Activated naive CD4-positive, alpha-beta T cell treated with anti-CD3 and anti-CD28 coated beads, Interleukin-2, amount 10 ng/mL, durations not matched to agents 7 days and 5 days (primary cell): ENCODE measurements at regions not wholly inside any gene's neighbourhood (a gene's known extent, or its start where the extent isn't known, plus 50 kb on each side); places are given as distances from the start of the nearest gene placed in this dataset.

Source experiments
- CTCF ChIA-PET: fragments of 350-600 bp; sonication (Branson Sonifier 250); formaldehyde crosslinking; loops from one replicate; lab custom pipeline; 2021; ENCODE audit warnings: antibody characterized with exemption; lab: Charles Lee
- DNase-seq: peaks from one replicate; pipeline ENCODE4 v3.0.0-alpha.2; 2020
- H3K27ac Mint-ChIP-seq: one replicate; pipeline ENCODE4 v1.8.0; 2021; ENCODE audit warnings: mild to moderate bottlenecking, moderate library complexity, mixed read lengths
- H3K27me3 Mint-ChIP-seq: one replicate; pipeline ENCODE4 v1.8.0; 2021; ENCODE audit warnings: mild to moderate bottlenecking, mixed read lengths
- H3K36me3 Mint-ChIP-seq: one replicate; pipeline ENCODE4 v1.8.0; 2021; ENCODE audit warnings: mixed read lengths
- H3K4me1 Mint-ChIP-seq: one replicate; pipeline ENCODE4 v1.8.0; 2021; ENCODE audit warnings: mixed read lengths
- H3K4me3 Mint-ChIP-seq: one replicate; pipeline ENCODE4 v1.8.0; 2021; ENCODE audit warnings: mild to moderate bottlenecking, moderate library complexity, mixed read lengths
- H3K9me3 Mint-ChIP-seq: one replicate; pipeline ENCODE4 v1.8.0; 2021; ENCODE audit warnings: mixed read lengths

- H3K4me3 Mint-ChIP-seq, result no peak overlapping the region
- H3K27me3 Mint-ChIP-seq, result peaks cover 17% of the 10 kb centered on the region
- H3K27ac Mint-ChIP-seq, result no peak overlapping the region
- H3K36me3 Mint-ChIP-seq, result no peaks in the 10 kb centered on the region
- no peaks in the 10 kb centered on the region for H3K9me3 Mint-ChIP-seq
- no peaks in the 10 kb centered on the region for H3K4me1 Mint-ChIP-seq
- DNase-seq, result no peak
- CTCF ChIA-PET, result interaction anchor here (0.8 kb wide), 1 partner anchor 707 kb away, joined by 4 read pairs; no protein-coding TSS in a partner anchor
Measured at GRCh38 chr12:4049298-4050080, 176.3 kb upstream of the PARP11 start.

DNA sequence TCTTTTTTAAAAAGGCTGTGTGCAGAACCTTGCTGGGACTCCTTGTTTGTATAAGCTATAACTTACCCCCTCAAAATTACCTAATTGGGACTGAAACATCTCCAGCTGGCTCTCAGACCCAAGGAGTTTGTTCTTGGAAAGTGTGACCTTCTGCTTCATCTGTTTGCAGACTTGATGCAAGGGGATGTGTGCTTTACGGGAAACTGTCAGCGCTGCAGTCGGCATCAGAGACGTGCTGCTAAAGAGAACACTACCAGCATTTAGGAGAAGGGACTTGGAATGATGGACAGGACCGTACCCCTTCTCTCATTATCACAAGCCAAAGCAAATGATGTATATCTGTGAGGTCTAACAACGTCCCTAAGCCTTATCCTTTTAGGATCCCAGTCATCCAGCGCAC is 174.2 kb upstream of the PARP11 start:
- H3K36me3 Mint-ChIP-seq, result no peaks in the 10 kb centered on the region
- H3K4me3 Mint-ChIP-seq, result no peak overlapping the region
- H3K27me3 Mint-ChIP-seq, result peaks cover 13% of the 10 kb centered on the region
- no peaks in the 10 kb centered on the region for H3K4me1 Mint-ChIP-seq
- no peak overlapping the region for H3K27ac Mint-ChIP-seq
- no peak for DNase-seq
- CTCF ChIA-PET, result no interaction called here
- no peaks in the 10 kb centered on the region for H3K9me3 Mint-ChIP-seq

GRCh38 chr12:4046495-4046840 is 173.3 kb upstream of the PARP11 start:
- Mint-ChIP-seq H3K36me3 (no peaks in the 10 kb centered on the region), H3K27ac (no peak overlapping the region), H3K4me3 (no peak overlapping the region), H3K4me1 (no peaks in the 10 kb centered on the region), H3K9me3 (no peaks in the 10 kb centered on the region), H3K27me3 (peaks cover 12% of the 10 kb centered on the region)
- CTCF ChIA-PET, result no interaction called here
- no peak for DNase-seq

DNA sequence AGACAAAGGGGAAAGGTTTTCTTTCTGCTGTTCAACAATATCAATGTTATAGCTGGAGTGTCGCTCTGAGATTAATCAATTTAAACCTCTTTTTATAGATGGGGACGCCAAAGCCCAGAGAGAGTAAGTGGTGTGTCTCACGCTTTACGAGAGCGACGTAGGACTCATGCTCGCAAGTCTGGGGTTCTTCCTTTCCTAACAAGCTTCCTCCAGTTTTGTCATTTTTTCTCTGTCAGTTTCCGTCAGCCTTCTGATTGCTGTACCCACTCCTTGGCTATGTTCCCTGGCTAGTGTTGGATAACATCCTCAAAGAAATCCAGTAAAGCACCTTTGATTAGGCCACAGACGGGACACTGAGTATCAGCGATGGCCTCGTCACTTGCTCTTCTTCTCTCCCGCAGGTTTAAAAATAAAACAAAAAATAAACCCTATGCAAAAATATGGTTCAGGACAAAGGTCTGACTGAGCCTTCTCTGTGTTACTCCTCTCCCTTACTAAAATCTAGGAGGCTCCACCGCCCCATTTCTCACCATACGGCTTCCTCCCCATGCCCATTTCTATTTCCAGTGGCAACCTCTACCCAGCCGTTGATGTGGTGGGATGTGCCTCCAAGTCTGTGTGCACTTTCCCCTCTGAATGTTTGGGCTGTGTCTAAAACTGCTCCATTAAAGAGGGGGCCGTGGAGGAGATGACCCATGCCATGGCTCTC is 172.7 kb upstream of the PARP11 start:
- Mint-ChIP-seq H3K27ac (no peak overlapping the region), H3K4me1 (no peaks in the 10 kb centered on the region), H3K36me3 (no peaks in the 10 kb centered on the region), H3K9me3 (no peaks in the 10 kb centered on the region), H3K4me3 (no peak overlapping the region), H3K27me3 (peaks cover 17% of the 10 kb centered on the region)
- DNase-seq, result no peak
- CTCF ChIA-PET, result no interaction called here

DNA sequence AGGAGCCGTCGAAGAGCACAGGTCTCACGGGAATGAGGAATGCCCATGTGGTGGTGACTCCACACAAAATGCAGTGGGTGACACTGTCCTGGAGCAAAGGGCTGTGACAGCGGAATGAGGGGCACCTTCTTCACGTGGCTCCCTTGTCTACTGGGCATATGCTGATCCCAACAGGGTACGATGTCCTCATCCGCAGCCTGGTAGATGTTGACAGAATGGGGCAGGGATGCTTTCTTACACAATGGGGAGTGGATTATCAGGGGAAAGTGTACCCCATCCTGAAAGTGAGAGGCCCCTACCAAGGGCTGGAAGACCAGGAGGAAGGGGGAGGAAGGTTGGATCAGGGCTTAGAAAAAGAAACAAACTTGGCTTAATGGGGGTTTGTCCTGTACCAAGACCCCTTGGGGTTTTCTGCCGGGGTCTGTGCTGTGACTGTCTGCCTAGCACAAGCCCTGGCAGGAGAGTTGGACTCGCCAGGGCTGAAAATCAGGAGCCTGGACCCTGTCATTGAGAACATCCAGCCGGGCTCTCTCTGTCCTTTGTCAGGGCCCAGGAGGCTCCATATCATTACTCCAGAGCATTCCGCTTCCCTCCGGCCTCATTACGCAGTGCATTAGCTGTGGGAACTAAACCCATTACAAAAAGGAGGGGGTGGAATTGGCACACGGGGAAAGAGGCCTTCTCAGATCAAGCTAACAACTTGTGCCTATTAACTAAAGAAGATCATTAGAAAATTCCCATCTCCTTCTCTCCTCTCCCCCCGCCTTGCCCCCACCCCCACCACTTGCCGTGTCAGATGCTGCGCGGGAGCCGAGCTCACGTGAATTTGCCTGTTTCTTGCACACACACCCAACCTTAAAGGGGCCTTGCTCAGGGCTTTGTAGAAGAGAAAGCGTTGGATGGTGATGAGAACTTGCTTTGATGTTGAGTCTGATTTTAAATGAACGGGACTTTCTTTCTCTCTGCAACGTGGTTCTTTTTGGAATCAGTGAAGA is 171.8 kb upstream of the PARP11 start:
- no peak overlapping the region for H3K4me3 Mint-ChIP-seq
- H3K36me3 Mint-ChIP-seq, result no peaks in the 10 kb centered on the region
- CTCF ChIA-PET, result interaction anchor here (1.2 kb wide), 1 partner anchor 53 kb away, joined by 4 read pairs; no protein-coding TSS in a partner anchor
- peaks cover 18% of the 10 kb centered on the region for H3K27me3 Mint-ChIP-seq
- H3K4me1 Mint-ChIP-seq, result no peaks in the 10 kb centered on the region
- DNase-seq, result no peak
- no peaks in the 10 kb centered on the region for H3K9me3 Mint-ChIP-seq
- no peak overlapping the region for H3K27ac Mint-ChIP-seq

DNA sequence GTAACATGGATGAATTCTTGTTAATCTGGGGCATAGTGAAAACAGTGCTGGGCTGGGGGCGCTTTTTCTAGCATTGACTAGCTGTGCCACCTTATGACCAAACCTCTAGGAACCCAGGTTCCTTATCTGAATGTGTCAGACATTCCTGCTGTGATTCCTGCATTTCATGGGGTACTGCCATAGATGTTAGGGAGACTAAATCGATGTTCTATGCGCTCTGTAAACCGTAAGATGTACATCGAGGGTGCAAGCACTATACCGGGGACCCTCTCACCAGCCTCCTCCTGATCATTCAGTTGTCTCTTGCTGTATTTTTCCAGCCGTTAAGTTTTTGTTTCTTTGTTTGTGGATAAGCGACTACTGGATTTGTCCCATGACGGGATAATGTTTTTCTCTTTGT is 170.9 kb upstream of the PARP11 start:
- Mint-ChIP-seq H3K4me3 (no peak overlapping the region), H3K36me3 (no peaks in the 10 kb centered on the region), H3K27ac (no peak overlapping the region), H3K9me3 (no peaks in the 10 kb centered on the region), H3K27me3 (peaks cover 18% of the 10 kb centered on the region), H3K4me1 (peaks cover 2% of the 10 kb centered on the region)
- DNase-seq, result no peak
- CTCF ChIA-PET, result interaction anchor here (1.2 kb wide), 1 partner anchor 53 kb away, joined by 4 read pairs; no protein-coding TSS in a partner anchor

GRCh38 chr12:4041187-4041885 is 168.1 kb upstream of the PARP11 start:
- no peak overlapping the region for H3K4me3 Mint-ChIP-seq
- CTCF ChIA-PET, result interaction anchor here (0.8 to 6.8 kb wide), 3 partner anchors 10 to 156 kb away, joined by 3 to 61 read pairs (median 3); no protein-coding TSS in a partner anchor
- H3K4me1 Mint-ChIP-seq, result peaks cover 6% of the 10 kb centered on the region
- peaks cover 14% of the 10 kb centered on the region for H3K27me3 Mint-ChIP-seq
- no peak for DNase-seq
- H3K9me3 Mint-ChIP-seq, result no peaks in the 10 kb centered on the region
- H3K36me3 Mint-ChIP-seq, result no peaks in the 10 kb centered on the region
- no peak overlapping the region for H3K27ac Mint-ChIP-seq

GRCh38 chr12:4039931-4040330 is 166.7 kb upstream of the PARP11 start:
- CTCF ChIA-PET, result interaction anchor here (1.6 to 6.8 kb wide), 3 partner anchors 155 to 311 kb away, joined by 3 to 61 read pairs (median 10); no protein-coding TSS in a partner anchor
- Mint-ChIP-seq H3K36me3 (no peaks in the 10 kb centered on the region), H3K27ac (no peak overlapping the region), H3K9me3 (no peaks in the 10 kb centered on the region), H3K4me1 (peaks cover 6% of the 10 kb centered on the region), H3K27me3 (peaks cover 12% of the 10 kb centered on the region), H3K4me3 (no peak overlapping the region)
- DNase-seq, result no peak

DNA sequence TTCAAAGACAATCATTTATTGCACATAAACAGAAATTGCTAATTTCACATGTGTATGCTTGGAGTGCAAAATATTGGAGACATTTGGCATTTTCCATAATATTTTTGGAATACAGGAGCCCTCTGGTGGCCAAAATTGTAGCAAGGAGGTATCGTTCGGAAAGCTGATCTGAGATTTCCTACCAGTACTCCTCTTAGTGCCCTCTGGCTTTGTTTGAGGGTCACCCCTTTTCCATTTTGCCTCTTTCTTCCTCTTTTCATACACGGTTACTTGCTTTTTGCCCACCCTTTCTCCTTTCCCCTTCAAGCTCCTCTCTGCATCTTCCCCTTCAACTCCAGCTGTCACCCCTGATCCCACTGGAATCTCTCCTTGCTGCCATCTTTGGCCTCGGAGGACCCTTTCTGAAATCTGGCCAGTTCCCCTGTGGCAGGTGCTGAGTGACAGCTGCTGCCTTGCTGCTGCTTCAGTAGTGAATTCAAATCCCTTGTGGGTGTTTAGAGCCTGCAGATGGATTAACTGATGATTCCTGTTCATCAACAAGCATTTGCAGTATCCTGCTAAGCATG is 164.6 kb upstream of the PARP11 start:
- Mint-ChIP-seq H3K27me3 (peaks cover 31% of the 10 kb centered on the region), H3K9me3 (no peaks in the 10 kb centered on the region), H3K36me3 (no peaks in the 10 kb centered on the region), H3K4me3 (no peak overlapping the region), H3K4me1 (peaks cover 6% of the 10 kb centered on the region), H3K27ac (no peak overlapping the region)
- CTCF ChIA-PET, result interaction anchor here (0.7 to 6.8 kb wide), 13 partner anchors 11 to 284 kb away, joined by 3 to 61 read pairs (median 4); no protein-coding TSS in a partner anchor
- no peak for DNase-seq

DNA sequence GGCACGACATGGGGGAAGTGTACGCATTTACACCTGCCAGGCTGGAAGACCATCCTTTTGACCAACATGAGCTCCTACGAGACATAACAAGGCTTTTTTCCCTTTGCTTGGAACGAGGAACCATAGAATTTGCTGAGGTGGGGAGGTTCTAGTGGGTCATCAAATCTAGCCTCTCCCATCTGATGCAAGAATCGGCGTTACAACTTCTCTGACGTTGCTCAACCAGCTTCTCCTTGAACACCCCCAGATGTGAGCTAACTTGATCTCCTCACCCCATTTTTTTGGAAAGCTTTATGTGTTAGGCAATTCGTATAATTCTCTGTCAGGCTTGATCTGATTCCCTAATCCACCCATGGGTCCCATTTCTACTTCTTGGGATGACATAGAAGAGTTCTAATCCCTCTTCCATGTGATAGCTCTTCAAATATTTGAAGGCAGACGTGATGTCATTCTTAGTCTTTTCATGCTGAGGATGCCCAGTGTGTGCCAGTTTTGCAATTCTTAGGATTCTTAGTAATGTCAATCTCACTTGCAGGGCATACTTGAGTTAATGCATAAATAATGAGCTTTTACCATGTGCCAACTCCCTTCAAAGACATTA is 163.6 kb upstream of the PARP11 start:
- no peak for DNase-seq
- no peaks in the 10 kb centered on the region for H3K36me3 Mint-ChIP-seq
- CTCF ChIA-PET, result interaction anchor here (0.7 to 6.8 kb wide), 7 partner anchors 33 to 240 kb away, joined by 3 to 61 read pairs (median 5); no protein-coding TSS in a partner anchor

GRCh38 chr12:4034921-4035320 is 161.7 kb upstream of the PARP11 start:
- no peaks in the 10 kb centered on the region for H3K9me3 Mint-ChIP-seq
- CTCF ChIA-PET, result no interaction called here
- H3K4me3 Mint-ChIP-seq, result no peak overlapping the region
- H3K27ac Mint-ChIP-seq, result no peak overlapping the region
- H3K4me1 Mint-ChIP-seq, result peaks cover 18% of the 10 kb centered on the region
- no peak for DNase-seq
- no peaks in the 10 kb centered on the region for H3K36me3 Mint-ChIP-seq
- H3K27me3 Mint-ChIP-seq, result peaks cover 34% of the 10 kb centered on the region

More for the DNA sequence above, 163.6 kb upstream of the PARP11 start:
- no peaks in the 10 kb centered on the region for H3K9me3 Mint-ChIP-seq
- H3K4me1 Mint-ChIP-seq, result peaks cover 8% of the 10 kb centered on the region
- no peak overlapping the region for H3K4me3 Mint-ChIP-seq
- H3K27ac Mint-ChIP-seq, result no peak overlapping the region
- H3K27me3 Mint-ChIP-seq, result peaks cover 39% of the 10 kb centered on the region

- H3K27ac Mint-ChIP-seq, result no peak overlapping the region
- no peaks in the 10 kb centered on the region for H3K36me3 Mint-ChIP-seq
- H3K4me1 Mint-ChIP-seq, result peaks cover 18% of the 10 kb centered on the region
- peaks cover 34% of the 10 kb centered on the region for H3K27me3 Mint-ChIP-seq
- DNase-seq, result no peak
- H3K4me3 Mint-ChIP-seq, result no peak overlapping the region
- H3K9me3 Mint-ChIP-seq, result no peaks in the 10 kb centered on the region
- CTCF ChIA-PET, result no interaction called here
Measured at GRCh38 chr12:4032924-4033615, 159.9 kb upstream of the PARP11 start.
